ENCODE measurements at regions not wholly inside any gene's neighbourhood (a gene's known extent, or its start where the extent isn't known, plus 50 kb on each side); places are given as distances from the start of the nearest gene placed in this dataset.
A peak's percentile ranks its signal among the peaks of the same experiment; 100 is the strongest.

DNA sequence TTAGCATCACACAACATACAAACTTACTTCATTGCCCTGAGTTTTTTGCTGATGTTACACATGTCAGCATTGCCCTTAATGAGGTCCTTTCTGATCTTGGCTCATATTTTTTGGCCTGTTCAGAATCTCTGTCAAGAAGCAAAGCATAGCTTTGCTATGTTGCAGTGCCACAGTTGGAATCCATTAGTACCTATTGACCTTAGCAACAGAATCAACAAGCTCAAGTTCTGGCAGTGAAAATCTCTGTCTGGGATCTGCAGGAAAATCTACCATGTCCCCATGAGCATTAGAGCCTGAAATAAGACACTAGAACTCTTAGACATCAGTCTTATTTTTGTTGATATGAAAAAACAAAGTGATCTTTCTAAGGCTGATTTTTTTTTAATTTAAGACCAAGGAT lies 105.6 kb upstream of the FHL2 start:
- H3K9me3 ChIP-seq (ENCODE audit: control extremely low read depth in 1 of 5, control insufficient read depth in 4 of 5, insufficient read depth in 2 of 5, low read depth in 1 of 5, low read length in 4 of 5), result peaks cover 0 to 2% (median 0%) of the 10 kb centered on the region in 5 experiments
- no peak overlapping the region for H3K27ac ChIP-seq (ENCODE audit: insufficient read depth in 1 of 2, low read depth in 1 of 2, low read length in 2 of 2, poor library complexity in 1 of 2, severe bottlenecking in 2 of 2)
- ChIA-PET CTCF (interaction anchor here (0.9 to 1.7 kb wide), 4 partner anchors 11 to 140 kb away, joined by 3 to 4 read pairs (median 3); no protein-coding TSS in a partner anchor), POLR2A (no interaction called here)
- H3K36me3 ChIP-seq (ENCODE audit: control insufficient read depth in 4 of 4, insufficient read depth in 4 of 4, low read length in 3 of 4), result no peaks in the 10 kb centered on the region
- H3K27me3 ChIP-seq (replicated peaks in 2 of 5; ENCODE audit: control insufficient read depth in 4 of 5, insufficient read depth in 5 of 5, low read length in 4 of 5), result no peaks in the 10 kb centered on the region
- no peak for DNase-seq
- no peaks in the 10 kb centered on the region for H3K4me1 ChIP-seq (ENCODE audit: control extremely low read depth in 1 of 4, control insufficient read depth in 4 of 4, insufficient read depth in 4 of 4, low read length in 3 of 4)
- no peak overlapping the region for H3K4me3 ChIP-seq (ENCODE audit: control insufficient read depth in 1 of 7, extremely low read depth in 1 of 7, insufficient read depth in 4 of 7, low read depth in 2 of 7, low read length in 6 of 7)

GRCh38 chr2:105502625-105503334 lies 103.9 kb upstream of the FHL2 start:
- Histone ChIP-seq H3K27me3 (replicated peaks in 2 of 5; ENCODE audit: control insufficient read depth in 4 of 5, insufficient read depth in 5 of 5, low read length in 4 of 5) (no peaks in the 10 kb centered on the region), H3K27ac (ENCODE audit: insufficient read depth in 1 of 2, low read depth in 1 of 2, low read length in 2 of 2, poor library complexity in 1 of 2, severe bottlenecking in 2 of 2) (no peak overlapping the region), H3K36me3 (ENCODE audit: control insufficient read depth in 4 of 4, insufficient read depth in 4 of 4, low read length in 3 of 4) (no peaks in the 10 kb centered on the region), H3K9me3 (ENCODE audit: control extremely low read depth in 1 of 5, control insufficient read depth in 4 of 5, insufficient read depth in 2 of 5, low read depth in 1 of 5, low read length in 4 of 5) (peaks cover 0 to 2% (median 0%) of the 10 kb centered on the region in 5 experiments), H3K4me3 (ENCODE audit: control insufficient read depth in 1 of 7, extremely low read depth in 1 of 7, insufficient read depth in 4 of 7, low read depth in 2 of 7, low read length in 6 of 7) (no peak overlapping the region), H3K4me1 (ENCODE audit: control extremely low read depth in 1 of 4, control insufficient read depth in 4 of 4, insufficient read depth in 4 of 4, low read length in 3 of 4) (no peaks in the 10 kb centered on the region)
- CTCF ChIA-PET, result interaction anchor here (1.7 kb wide), 1 partner anchor 9 kb away, joined by 4 read pairs; no protein-coding TSS in a partner anchor
- POLR2A ChIA-PET, result no interaction called here
- no CpG with 5 or more reads among the region's 2 CpGs for WGBS (ENCODE audit: insufficient coverage)
- DNase-seq, result peak in 2 of 3 donors; percentile 5 to 19

DNA sequence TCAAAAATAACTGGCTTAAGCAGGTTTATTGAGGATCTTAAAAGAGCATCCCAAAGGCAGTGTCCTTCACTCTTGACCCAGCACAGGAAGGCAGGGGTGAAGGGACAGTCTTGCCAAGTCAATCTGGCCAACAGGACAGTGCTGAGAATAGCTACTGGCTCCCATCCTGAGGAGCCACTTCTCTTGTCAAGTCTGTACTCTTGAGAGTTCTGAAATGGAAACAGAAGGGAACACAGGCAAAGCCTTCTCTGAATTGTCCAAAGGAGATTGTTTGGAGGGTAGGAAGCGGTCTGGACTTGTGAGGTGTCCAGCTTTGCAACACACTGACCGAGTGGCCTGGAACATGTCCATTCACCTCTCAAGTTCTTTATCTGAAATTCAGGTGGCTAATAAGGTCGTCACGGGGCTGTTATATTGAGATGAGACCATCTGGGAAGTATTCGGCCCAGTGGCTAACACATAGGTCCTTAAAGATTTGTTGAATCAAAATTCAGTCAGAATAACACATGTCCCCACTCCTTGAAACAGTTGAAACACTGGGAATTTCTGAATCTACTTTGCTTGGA lies 99.5 kb upstream of the FHL2 start:
- Histone ChIP-seq H3K4me3 (ENCODE audit: control insufficient read depth in 1 of 7, extremely low read depth in 1 of 7, insufficient read depth in 4 of 7, low read depth in 2 of 7, low read length in 6 of 7) (no peak overlapping the region), H3K27me3 (replicated peaks in 2 of 5; ENCODE audit: control insufficient read depth in 4 of 5, insufficient read depth in 5 of 5, low read length in 4 of 5) (no peaks in the 10 kb centered on the region), H3K36me3 (ENCODE audit: control insufficient read depth in 4 of 4, insufficient read depth in 4 of 4, low read length in 3 of 4) (no peaks in the 10 kb centered on the region), H3K27ac (ENCODE audit: insufficient read depth in 1 of 2, low read depth in 1 of 2, low read length in 2 of 2, poor library complexity in 1 of 2, severe bottlenecking in 2 of 2) (no peak overlapping the region), H3K4me1 (ENCODE audit: control extremely low read depth in 1 of 4, control insufficient read depth in 4 of 4, insufficient read depth in 4 of 4, low read length in 3 of 4) (no peaks in the 10 kb centered on the region), H3K9me3 (ENCODE audit: control extremely low read depth in 1 of 5, control insufficient read depth in 4 of 5, insufficient read depth in 2 of 5, low read depth in 1 of 5, low read length in 4 of 5) (peaks cover 0 to 2% (median 0%) of the 10 kb centered on the region in 5 experiments)
- no peak for DNase-seq
- WGBS (ENCODE audit: insufficient coverage), result 98% methylated on average over 5 of the region's 5 CpGs
- POLR2A ChIA-PET, result no interaction called here
- CTCF ChIA-PET, result interaction anchor here (1.9 kb wide), 1 partner anchor 23 kb away, joined by 4 read pairs; no protein-coding TSS in a partner anchor

- ChIA-PET CTCF (no interaction called here), POLR2A (no interaction called here)
- Histone ChIP-seq H3K4me1 (ENCODE audit: control extremely low read depth in 1 of 4, control insufficient read depth in 4 of 4, insufficient read depth in 4 of 4, low read length in 3 of 4) (no peaks in the 10 kb centered on the region), H3K27ac (ENCODE audit: insufficient read depth in 1 of 2, low read depth in 1 of 2, low read length in 2 of 2, poor library complexity in 1 of 2, severe bottlenecking in 2 of 2) (no peak overlapping the region), H3K4me3 (ENCODE audit: control insufficient read depth in 1 of 7, extremely low read depth in 1 of 7, insufficient read depth in 4 of 7, low read depth in 2 of 7, low read length in 6 of 7) (no peak overlapping the region), H3K9me3 (ENCODE audit: control extremely low read depth in 1 of 5, control insufficient read depth in 4 of 5, insufficient read depth in 2 of 5, low read depth in 1 of 5, low read length in 4 of 5) (peaks cover 0 to 13% (median 2%) of the 10 kb centered on the region in 5 experiments), H3K27me3 (replicated peaks in 2 of 5; ENCODE audit: control insufficient read depth in 4 of 5, insufficient read depth in 5 of 5, low read length in 4 of 5) (no peaks in the 10 kb centered on the region), H3K36me3 (ENCODE audit: control insufficient read depth in 4 of 4, insufficient read depth in 4 of 4, low read length in 3 of 4) (no peaks in the 10 kb centered on the region)
- WGBS (ENCODE audit: insufficient coverage), result 98% methylated on average over 4 of the region's 4 CpGs
- DNase-seq, result no peak
These were observed 98.2 kb upstream of the FHL2 start for GRCh38 chr2:105497094-105497493.

- no peak for DNase-seq
- POLR2A ChIA-PET, result no interaction called here
- Histone ChIP-seq H3K27me3 (replicated peaks in 2 of 5; ENCODE audit: control insufficient read depth in 4 of 5, insufficient read depth in 5 of 5, low read length in 4 of 5) (no peaks in the 10 kb centered on the region), H3K27ac (ENCODE audit: insufficient read depth in 1 of 2, low read depth in 1 of 2, low read length in 2 of 2, poor library complexity in 1 of 2, severe bottlenecking in 2 of 2) (no peak overlapping the region), H3K4me3 (ENCODE audit: control insufficient read depth in 1 of 7, extremely low read depth in 1 of 7, insufficient read depth in 4 of 7, low read depth in 2 of 7, low read length in 6 of 7) (no peak overlapping the region), H3K36me3 (ENCODE audit: control insufficient read depth in 4 of 4, insufficient read depth in 4 of 4, low read length in 3 of 4) (no peaks in the 10 kb centered on the region), H3K9me3 (ENCODE audit: control extremely low read depth in 1 of 5, control insufficient read depth in 4 of 5, insufficient read depth in 2 of 5, low read depth in 1 of 5, low read length in 4 of 5) (peaks cover 0 to 12% (median 3%) of the 10 kb centered on the region in 5 experiments), H3K4me1 (ENCODE audit: control extremely low read depth in 1 of 4, control insufficient read depth in 4 of 4, insufficient read depth in 4 of 4, low read length in 3 of 4) (no peaks in the 10 kb centered on the region)
- CTCF ChIA-PET, result no interaction called here
- WGBS (ENCODE audit: insufficient coverage), result 95% methylated on average over 3 of the region's 3 CpGs
These were observed 97.4 kb upstream of the FHL2 start for GRCh38 chr2:105496271-105496670.

DNA sequence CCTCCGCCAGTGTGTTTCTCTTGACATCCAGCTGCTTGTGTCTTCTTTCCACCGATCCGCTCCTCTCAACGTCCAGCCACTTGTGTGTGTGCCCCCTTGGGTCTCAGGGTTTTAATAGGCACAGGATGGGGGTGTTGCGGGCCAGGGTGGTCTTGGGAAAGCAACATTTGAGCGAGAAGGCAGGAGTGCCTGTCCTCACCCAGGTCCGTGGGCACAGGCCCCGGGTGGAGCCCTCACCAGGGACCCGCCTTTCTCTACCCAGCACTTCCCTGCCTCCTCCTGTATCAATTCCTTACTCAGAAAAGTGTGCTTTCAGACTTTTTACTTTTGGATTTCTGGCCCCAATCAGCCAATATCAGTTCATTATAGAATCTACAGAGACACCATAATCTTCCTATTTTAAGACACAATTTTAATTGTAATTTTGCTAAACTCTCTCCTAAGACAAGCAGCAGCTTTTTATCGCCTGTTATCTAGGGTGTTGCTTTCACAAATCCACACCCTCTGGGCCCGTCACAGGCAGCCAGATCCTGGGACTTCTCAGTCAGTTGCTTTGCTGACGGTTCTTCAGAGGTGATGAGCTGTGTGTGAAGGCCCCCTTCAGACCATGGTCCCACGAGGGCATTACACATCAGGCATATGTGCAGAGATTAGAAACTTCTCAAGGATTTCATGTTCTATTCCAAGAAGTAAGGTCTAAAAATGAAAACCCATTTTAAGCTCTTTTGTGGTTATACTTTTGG lies 96.0 kb upstream of the FHL2 start:
- 97% methylated on average over 10 of the region's 13 CpGs for WGBS (ENCODE audit: insufficient coverage)
- no peak for DNase-seq
- no peaks in the 10 kb centered on the region for H3K4me1 ChIP-seq (ENCODE audit: control extremely low read depth in 1 of 4, control insufficient read depth in 4 of 4, insufficient read depth in 4 of 4, low read length in 3 of 4)
- no peaks in the 10 kb centered on the region for H3K36me3 ChIP-seq (ENCODE audit: control insufficient read depth in 4 of 4, insufficient read depth in 4 of 4, low read length in 3 of 4)
- ChIA-PET CTCF (interaction anchor here (0.6 kb wide), 1 partner anchor 15 kb away, joined by 3 read pairs; no protein-coding TSS in a partner anchor), POLR2A (no interaction called here)
- H3K27me3 ChIP-seq (replicated peaks in 2 of 5; ENCODE audit: control insufficient read depth in 4 of 5, insufficient read depth in 5 of 5, low read length in 4 of 5), result no peaks in the 10 kb centered on the region
- peaks cover 0 to 12% (median 3%) of the 10 kb centered on the region in 5 experiments for H3K9me3 ChIP-seq (ENCODE audit: control extremely low read depth in 1 of 5, control insufficient read depth in 4 of 5, insufficient read depth in 2 of 5, low read depth in 1 of 5, low read length in 4 of 5)
- H3K4me3 ChIP-seq (ENCODE audit: control insufficient read depth in 1 of 7, extremely low read depth in 1 of 7, insufficient read depth in 4 of 7, low read depth in 2 of 7, low read length in 6 of 7), result no peak overlapping the region
- no peak overlapping the region for H3K27ac ChIP-seq (ENCODE audit: insufficient read depth in 1 of 2, low read depth in 1 of 2, low read length in 2 of 2, poor library complexity in 1 of 2, severe bottlenecking in 2 of 2)

GRCh38 chr2:105490956-105491355 lies 92.1 kb upstream of the FHL2 start:
- Histone ChIP-seq H3K36me3 (ENCODE audit: control insufficient read depth in 4 of 4, insufficient read depth in 4 of 4, low read length in 3 of 4) (no peaks in the 10 kb centered on the region), H3K9me3 (ENCODE audit: control extremely low read depth in 1 of 5, control insufficient read depth in 4 of 5, insufficient read depth in 2 of 5, low read depth in 1 of 5, low read length in 4 of 5) (peaks cover 0 to 12% (median 3%) of the 10 kb centered on the region in 5 experiments), H3K4me1 (ENCODE audit: control extremely low read depth in 1 of 4, control insufficient read depth in 4 of 4, insufficient read depth in 4 of 4, low read length in 3 of 4) (no peaks in the 10 kb centered on the region), H3K27ac (ENCODE audit: insufficient read depth in 1 of 2, low read depth in 1 of 2, low read length in 2 of 2, poor library complexity in 1 of 2, severe bottlenecking in 2 of 2) (no peak overlapping the region), H3K27me3 (replicated peaks in 2 of 5; ENCODE audit: control insufficient read depth in 4 of 5, insufficient read depth in 5 of 5, low read length in 4 of 5) (no peaks in the 10 kb centered on the region), H3K4me3 (ENCODE audit: control insufficient read depth in 1 of 7, extremely low read depth in 1 of 7, insufficient read depth in 4 of 7, low read depth in 2 of 7, low read length in 6 of 7) (no peak overlapping the region)
- DNase-seq, result no peak
- ChIA-PET POLR2A (no interaction called here), CTCF (interaction anchor here (0.8 to 1.6 kb wide), 2 partner anchors 11 to 20 kb away, joined by 3 read pairs; no protein-coding TSS in a partner anchor)
- WGBS (ENCODE audit: insufficient coverage), result 100% methylated on average over 1 of the region's 1 CpG

Measured in common myeloid progenitor, CD34-positive (primary cell).